DMS53 (cell line): ENCODE measurements at regions not wholly inside any gene's neighbourhood (a gene's known extent, or its start where the extent isn't known, plus 50 kb on each side); places are given as distances from the start of the nearest gene placed in this dataset.
A peak's percentile ranks its signal among the peaks of the same experiment; 100 is the strongest.
"Not testable (repeated sequence)": the region's sequence is repeated elsewhere in the genome, so short reads cannot be mapped to it uniquely, and the experiment has no call there.

Experiments used
- DNase-seq: peaks from one replicate; lab custom pipeline; 2025; lab: John Stamatoyannopoulos, UW

DNA sequence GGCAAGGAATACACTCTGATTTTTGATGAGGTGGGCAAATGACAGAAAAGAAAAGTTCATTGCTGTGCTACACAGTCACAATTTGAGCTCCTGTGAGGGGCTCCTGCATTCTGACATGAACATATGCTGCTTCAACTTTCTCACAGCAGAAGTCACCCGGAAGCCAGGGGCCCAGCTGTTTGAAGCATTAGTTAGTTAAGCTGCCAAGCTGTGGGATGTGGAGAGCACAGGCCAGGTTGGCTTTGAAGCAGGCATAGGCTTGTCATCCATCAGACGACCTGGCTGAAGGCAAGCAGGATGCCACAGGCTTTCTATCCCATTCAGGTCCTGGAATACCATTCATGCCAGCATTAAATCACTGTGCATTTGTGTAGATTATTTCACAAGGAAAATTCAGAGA, 63.1 kb downstream of the MTNR1B start:
- DNase-seq: no peak

DNA sequence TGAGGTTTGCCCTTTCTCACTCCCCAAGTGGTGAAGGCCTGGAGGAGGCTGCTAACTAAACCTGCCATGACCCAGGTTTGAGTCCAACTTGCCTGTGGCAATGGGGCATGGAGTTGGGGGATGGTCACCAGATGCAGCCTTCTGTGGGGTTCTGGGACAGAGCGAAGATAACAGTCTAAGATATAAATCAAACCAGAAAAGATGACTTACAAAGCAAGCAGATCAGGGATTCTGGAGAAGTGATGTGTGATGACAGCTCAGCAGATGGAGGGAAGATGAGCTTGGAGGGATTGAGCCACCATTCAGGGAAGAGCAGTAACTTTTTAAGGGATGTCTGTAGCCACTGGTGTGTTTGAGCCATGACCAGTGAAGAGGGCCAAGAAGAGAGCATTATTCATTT, 63.6 kb downstream of the MTNR1B start:
- no peak for DNase-seq

GRCh38 chr11:93034031-93034722, 64.7 kb downstream of the MTNR1B start:
- no peak for DNase-seq

GRCh38 chr11:93034723-93035039, 65.2 kb downstream of the MTNR1B start:
- DNase-seq: no peak

- DNase-seq: no peak
Observed at GRCh38 chr11:93038521-93038920, 69.1 kb downstream of the MTNR1B start.

DNA sequence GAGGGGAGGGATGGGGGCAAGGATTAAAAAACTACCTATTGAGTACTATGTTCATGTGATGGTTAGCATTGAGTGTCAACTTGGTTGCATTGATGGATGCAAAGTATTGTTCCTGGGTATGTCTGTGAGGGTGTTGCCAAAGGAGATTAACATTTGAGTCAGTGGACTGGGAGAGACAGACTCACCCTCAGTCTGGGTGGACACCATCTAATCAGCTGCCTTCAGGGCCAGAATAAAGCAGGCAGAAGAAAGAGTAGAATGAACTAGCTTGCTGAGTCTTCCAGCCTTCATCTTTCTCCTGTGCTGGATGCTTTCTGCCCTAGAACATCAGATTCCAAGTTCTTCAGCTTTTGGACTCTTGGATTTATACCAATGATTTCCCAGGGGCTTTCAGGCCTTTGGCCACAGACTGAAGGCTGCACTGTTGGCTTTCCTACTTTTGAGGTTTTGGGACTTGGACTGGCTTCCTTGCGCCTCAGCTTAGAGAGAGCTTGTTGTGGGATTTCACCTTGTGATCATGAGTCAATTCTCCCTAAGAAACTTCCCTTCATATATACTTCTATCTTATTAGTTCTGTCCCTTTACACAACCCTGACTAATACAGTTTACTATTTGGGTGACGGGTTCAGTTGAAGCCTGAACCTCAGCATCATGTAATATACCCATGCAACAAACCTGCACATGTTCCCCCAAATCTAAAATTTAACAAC, 70.2 kb downstream of the MTNR1B start:
- DNase-seq: no peak

GRCh38 chr11:93041682-93042081, 72.2 kb downstream of the MTNR1B start:
- no peak for DNase-seq

- not testable (repeated sequence) for DNase-seq
Observed at GRCh38 chr11:93043186-93043585, 73.7 kb downstream of the MTNR1B start.

GRCh38 chr11:93049740-93050139, 80.3 kb downstream of the MTNR1B start:
- no peak for DNase-seq

GRCh38 chr11:93051186-93051585, 81.7 kb downstream of the MTNR1B start:
- no peak for DNase-seq

DNA sequence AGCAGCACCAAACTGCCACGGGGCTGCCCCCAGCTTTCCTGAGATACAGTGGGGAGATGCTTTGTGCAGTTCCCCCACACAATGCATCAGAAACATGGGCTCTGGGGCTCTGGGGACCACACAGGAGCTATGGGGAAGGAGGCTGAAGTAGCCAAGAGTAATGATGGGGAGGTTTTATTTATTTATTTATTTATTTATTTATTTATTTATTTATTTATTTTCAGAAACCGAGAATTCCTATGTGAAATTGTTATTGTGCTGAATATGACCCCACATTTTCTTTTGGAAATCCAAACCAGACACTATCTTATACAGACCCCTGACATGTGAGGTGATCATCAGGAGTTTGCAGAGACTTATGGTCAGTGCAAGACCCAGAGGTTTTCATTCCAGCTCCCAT, 84.4 kb downstream of the MTNR1B start:
- no peak for DNase-seq

GRCh38 chr11:93054279-93054678, 84.8 kb downstream of the MTNR1B start:
- no peak for DNase-seq

DNA sequence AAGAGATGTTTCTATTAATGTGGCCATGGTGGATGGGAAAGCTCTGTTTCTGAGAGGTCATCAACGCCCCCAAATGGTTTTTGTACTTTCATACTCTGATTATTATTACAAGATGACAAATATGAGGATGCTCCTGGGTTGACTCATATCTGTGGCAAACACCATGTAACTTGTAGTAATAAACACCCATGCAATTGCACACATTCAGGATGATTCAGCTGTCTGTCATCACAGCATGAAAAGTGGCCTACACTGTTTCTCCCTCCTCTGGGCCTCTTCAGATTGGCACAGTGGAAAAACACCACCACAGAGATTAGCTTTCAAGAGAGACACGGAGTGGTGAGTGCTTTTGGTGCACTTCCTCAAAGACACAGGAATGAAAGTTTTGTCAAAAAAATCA, 85.4 kb downstream of the MTNR1B start:
- DNase-seq: peak; percentile 88

DNA sequence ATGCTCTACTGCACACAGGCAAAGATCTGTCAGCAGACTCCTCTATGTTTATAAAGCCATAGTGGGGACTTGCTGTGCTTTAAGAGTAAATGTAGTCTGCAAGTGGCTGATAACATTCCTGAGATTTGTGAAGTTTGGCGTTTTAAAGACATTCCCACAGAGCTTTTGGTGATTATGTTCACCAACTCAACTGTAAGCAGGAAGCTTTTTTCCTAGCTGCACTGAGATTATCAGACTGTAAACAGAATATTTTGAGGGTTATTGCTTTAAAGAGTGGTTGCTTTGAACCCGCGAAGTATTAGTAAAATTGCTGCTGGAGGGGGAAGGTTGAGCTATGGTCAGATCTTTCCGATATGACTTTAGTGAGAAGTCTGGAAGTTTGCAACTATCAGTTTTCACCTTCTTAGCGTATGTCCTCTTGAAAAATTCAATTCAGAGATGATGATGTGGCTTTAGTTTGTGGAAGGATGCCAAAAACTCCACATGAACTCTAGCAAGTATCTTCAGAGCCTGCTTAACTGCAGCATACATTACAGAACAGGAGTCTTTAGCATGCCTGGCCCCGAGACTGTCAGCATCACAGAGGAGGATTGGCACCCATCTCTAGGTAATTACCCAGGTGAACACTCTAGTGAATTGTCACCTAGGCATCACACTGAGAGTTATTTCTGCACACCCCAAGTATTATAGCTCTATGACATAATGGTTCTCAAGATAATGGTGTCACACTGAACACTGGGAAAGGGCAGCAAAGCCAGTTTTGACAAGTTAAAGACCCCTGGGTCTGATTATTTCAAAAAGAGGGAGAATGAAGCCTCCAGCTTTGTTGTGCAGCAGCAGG, 89.9 kb downstream of the MTNR1B start:
- peak; percentile 49 for DNase-seq

GRCh38 chr11:93063086-93063485, 93.6 kb downstream of the MTNR1B start:
- peak; percentile 13 for DNase-seq

DNA sequence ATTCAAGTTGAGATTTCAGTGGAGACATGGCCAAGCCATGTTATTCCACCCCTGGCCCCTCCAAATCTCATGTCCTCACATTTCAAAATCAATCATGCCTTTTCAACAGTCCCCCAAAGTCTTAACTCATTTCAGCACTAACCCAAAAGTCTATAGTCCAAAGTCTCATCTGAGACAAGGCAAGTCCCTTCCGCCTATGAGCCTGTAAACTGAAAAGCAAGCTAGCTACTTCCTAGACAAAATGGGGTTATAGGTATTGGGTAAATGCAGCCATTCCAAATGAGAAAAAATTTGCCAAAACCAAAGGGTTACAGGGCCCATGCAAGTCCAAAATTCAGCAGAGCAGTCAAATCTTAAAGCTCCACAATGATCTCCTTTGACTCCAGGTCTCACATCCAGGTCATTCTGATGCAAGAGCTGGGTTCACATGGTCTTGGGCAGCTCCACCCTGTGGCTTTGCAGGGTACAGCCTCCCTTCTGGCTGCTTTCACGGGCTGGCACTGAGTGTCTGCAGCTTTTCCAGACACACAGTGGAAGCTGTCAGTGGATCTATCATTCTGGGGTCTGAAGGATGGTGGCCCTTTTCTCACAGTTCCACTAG, 95.7 kb downstream of the MTNR1B start:
- DNase-seq: peak; percentile 81

GRCh38 chr11:93067881-93068390, 98.5 kb downstream of the MTNR1B start:
- DNase-seq: no peak

GRCh38 chr11:93072229-93072914, 102.9 kb downstream of the MTNR1B start:
- DNase-seq: no peak

GRCh38 chr11:93073026-93073425, 103.6 kb downstream of the MTNR1B start:
- DNase-seq: peak; percentile 9

GRCh38 chr11:93073508-93074280, 104.2 kb downstream of the MTNR1B start:
- DNase-seq: no peak

GRCh38 chr11:93074352-93074751, 104.9 kb downstream of the MTNR1B start:
- DNase-seq: no peak
